H9 (cell line): ENCODE measurements at regions not wholly inside any gene's neighbourhood (a gene's known extent, or its start where the extent isn't known, plus 50 kb on each side); places are given as distances from the start of the nearest gene placed in this dataset.
A peak's percentile ranks its signal among the peaks of the same experiment; 100 is the strongest.

Source experiments
- DNase-seq: peaks from one replicate; pipeline ENCODE4 v3.0.0-alpha.2; 2017
- H2AFZ ChIP-seq: one replicate; pipeline ENCODE4 v1.6.1; 2013; ENCODE audit warnings: mild to moderate bottlenecking, low read length, control low read depth, moderate library complexity
- H2AK5ac ChIP-seq: 2 replicates; pipeline ENCODE4 v1.6.1; 2013; ENCODE audit warnings: low read length, control low read depth, mixed read lengths; ENCODE audit not compliant: insufficient read length
- H2BK120ac ChIP-seq: one replicate; pipeline ENCODE4 v1.6.1; 2013; ENCODE audit warnings: low read depth, mild to moderate bottlenecking, low read length, control low read depth, inconsistent platforms; ENCODE audit not compliant: poor library complexity, severe bottlenecking
- H2BK12ac ChIP-seq: 2 replicates; pipeline ENCODE4 v1.6.1; 2013; ENCODE audit warnings: low read length, control low read depth, mixed read lengths, low read depth; ENCODE audit not compliant: insufficient read length
- H2BK15ac ChIP-seq: 2 replicates; pipeline ENCODE4 v1.6.1; 2013; ENCODE audit warnings: low read depth, low read length, control low read depth
- H2BK20ac ChIP-seq: one replicate; pipeline ENCODE4 v1.6.1; 2013; ENCODE audit warnings: low read depth, mild to moderate bottlenecking, low read length, control low read depth, inconsistent platforms; ENCODE audit not compliant: poor library complexity, severe bottlenecking
- H2BK5ac ChIP-seq: 2 replicates; pipeline ENCODE4 v1.6.1; 2013; ENCODE audit warnings: low read length, control low read depth, mixed read lengths; ENCODE audit not compliant: insufficient read length
- H3K14ac ChIP-seq: 2 replicates; pipeline ENCODE4 v1.6.1; 2013; ENCODE audit warnings: low read length, control low read depth; ENCODE audit not compliant: insufficient read depth
- H3K18ac ChIP-seq: 2 replicates; pipeline ENCODE4 v1.6.1; 2013; ENCODE audit warnings: low read depth, mild to moderate bottlenecking, mixed read lengths, low read length, control low read depth; ENCODE audit not compliant: insufficient read length
- H3K23ac ChIP-seq: 2 replicates; pipeline ENCODE4 v1.6.1; 2013; ENCODE audit warnings: low read length, control low read depth, mixed read lengths, low read depth; ENCODE audit not compliant: insufficient read length
- H3K23me2 ChIP-seq: 2 replicates; pipeline ENCODE4 v1.6.1; 2013; ENCODE audit warnings: low read depth, mild to moderate bottlenecking, mixed read lengths, low read length, control low read depth; ENCODE audit not compliant: insufficient read length, poor library complexity, severe bottlenecking
- H3K27ac ChIP-seq: 2 replicates; pipeline ENCODE4 v1.5.1; 2013; ENCODE audit warnings: low read length, control low read depth, mixed read lengths, low read depth; ENCODE audit not compliant: insufficient read length
- H3K27me3 ChIP-seq: 2 replicates; pipeline ENCODE4 v1.6.1; 2013; ENCODE audit warnings: low read length, control low read depth, inconsistent platforms; ENCODE audit not compliant: insufficient read depth
- H3K4ac ChIP-seq: 2 replicates; pipeline ENCODE4 v1.6.1; 2013; ENCODE audit warnings: low read depth, mild to moderate bottlenecking, control low read depth, inconsistent platforms, low read length, moderate library complexity
- H3K4me1 ChIP-seq: 2 replicates; pipeline ENCODE4 v1.6.1; 2013; ENCODE audit warnings: low read length, control low read depth, inconsistent platforms; ENCODE audit not compliant: insufficient read depth
- H3K4me2 ChIP-seq: 2 replicates; pipeline ENCODE4 v1.6.1; 2013; ENCODE audit warnings: low read length, control low read depth, mixed read lengths; ENCODE audit not compliant: insufficient read length, insufficient read depth
- H3K56ac ChIP-seq: 2 replicates; pipeline ENCODE4 v1.6.1; 2013; ENCODE audit warnings: low read depth, mild to moderate bottlenecking, mixed read lengths, low read length, control low read depth; ENCODE audit not compliant: insufficient read length
- H3K79me1 ChIP-seq: 2 replicates; pipeline ENCODE4 v1.6.1; 2013; ENCODE audit warnings: low read depth, mild to moderate bottlenecking, moderate library complexity, low read length, control low read depth, inconsistent platforms; ENCODE audit not compliant: insufficient read depth, poor library complexity, severe bottlenecking
- H3K79me2 ChIP-seq: 2 replicates; pipeline ENCODE4 v1.6.1; 2013; ENCODE audit warnings: low read length, control low read depth, inconsistent platforms; ENCODE audit not compliant: insufficient read depth
- H3K9ac ChIP-seq: 2 replicates; pipeline ENCODE4 v1.6.1; 2013; ENCODE audit warnings: low read length, control low read depth, mixed read lengths; ENCODE audit not compliant: insufficient read length; ENCODE audit errors: extremely low read depth
- H3K9me3 ChIP-seq: one replicate; pipeline ENCODE4 v1.6.1; 2013; ENCODE audit warnings: low read depth, low read length, inconsistent platforms; ENCODE audit not compliant: control insufficient read depth
- H3T11ph ChIP-seq: one replicate; pipeline ENCODE4 v1.6.1; 2013; ENCODE audit warnings: mild to moderate bottlenecking, low read length, control low read depth, inconsistent platforms
- H4K20me1 ChIP-seq: one replicate; pipeline ENCODE4 v1.6.1; 2013; ENCODE audit not compliant: control insufficient read depth, insufficient read length, insufficient read depth
- H4K5ac ChIP-seq: 2 replicates; pipeline ENCODE4 v1.6.1; 2013; ENCODE audit warnings: low read depth, mild to moderate bottlenecking, mixed read lengths, low read length, control low read depth; ENCODE audit not compliant: insufficient read length
- H4K8ac ChIP-seq: replicated peaks from 2 replicates; pipeline ENCODE4 v1.6.1; 2013; ENCODE audit warnings: low read length, control low read depth, mixed read lengths, low read depth; ENCODE audit not compliant: insufficient read length
- H4K91ac ChIP-seq: 2 replicates; pipeline ENCODE4 v1.6.1; 2013; ENCODE audit warnings: low read depth, mild to moderate bottlenecking, moderate library complexity, mixed read lengths, low read length, control low read depth; ENCODE audit not compliant: insufficient read length
- H3K27ac Mint-ChIP-seq, 3 experiments: 2 replicates in 2 of 3; 3 replicates in 1 of 3; pipeline ENCODE4 v1.8.0; 2020 to 2021; ENCODE audit warnings: mixed read lengths in 3 of 3, mild to moderate bottlenecking in 1 of 3, moderate library complexity in 1 of 3
- H3K27me3 Mint-ChIP-seq: 2 replicates; pipeline ENCODE4 v1.8.0; 2021; ENCODE audit warnings: low read depth, mild to moderate bottlenecking, moderate library complexity, mixed read lengths
- H3K36me3 Mint-ChIP-seq, 3 experiments: 2 replicates in 2 of 3; 3 replicates in 1 of 3; pipeline ENCODE4 v1.8.0; 2020 to 2021; ENCODE audit warnings: low read depth in 3 of 3, mixed read lengths in 3 of 3; ENCODE audit not compliant: insufficient read depth in 1 of 3
- H3K4me1 Mint-ChIP-seq, 2 experiments: 2 replicates each; pipeline ENCODE4 v1.8.0; 2020; ENCODE audit warnings: mixed read lengths in 2 of 2
- H3K4me3 Mint-ChIP-seq, 2 experiments: 2 replicates in 1 of 2; 3 replicates in 1 of 2; pipeline ENCODE4 v1.8.0; 2020 to 2021; ENCODE audit warnings: mild to moderate bottlenecking in 2 of 2, mixed read lengths in 2 of 2, moderate library complexity in 1 of 2
- H3K9me3 Mint-ChIP-seq, 2 experiments: 2 replicates in 1 of 2; 3 replicates in 1 of 2; pipeline ENCODE4 v1.8.0; 2020; ENCODE audit warnings: mild to moderate bottlenecking in 2 of 2, mixed read lengths in 2 of 2, moderate library complexity in 1 of 2
- WGBS: extraction: QIAGEN DNeasy Blood & Tissue Kit; methylation state at CpG from one replicate; pipeline ENCODE4 v1.1.7; 2013; ENCODE audit warnings: missing lambda C conversion rate, low lambda C conversion rate, mixed read lengths; ENCODE audit not compliant: insufficient read length; ENCODE audit errors: extremely low coverage; 5-methylcytosine and 5-hydroxymethylcytosine counted together
- TF ChIP-seq, protein P1 (sequence below): fragments of 200-600 bp; sonication (generic); conservative IDR thresholded peaks from 3 replicates; pipeline ENCODE4 v1.8.0; 2021; ENCODE audit warnings: antibody characterized with exemption, mild to moderate bottlenecking

DNA sequence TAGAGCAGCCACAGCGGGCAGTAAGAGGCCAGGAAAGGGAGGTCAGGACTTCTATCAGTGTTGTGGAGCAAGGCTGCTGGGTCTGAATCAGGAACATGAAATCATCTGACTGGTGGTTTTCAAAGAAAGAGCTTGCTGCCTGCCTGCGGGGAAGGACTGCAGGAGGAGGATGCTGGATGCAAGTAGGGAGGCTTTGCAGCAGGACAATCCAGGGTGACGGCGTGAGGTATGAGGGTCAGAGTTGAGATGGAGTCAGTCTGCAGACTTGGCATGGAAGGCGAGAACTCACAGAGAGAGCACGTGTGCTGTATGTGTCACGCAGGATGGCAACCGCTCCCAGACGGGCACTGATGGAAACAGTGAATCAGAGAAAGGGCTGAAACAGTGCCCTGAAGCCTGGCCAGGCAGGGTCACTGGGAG lies 59.2 kb upstream of the CD93 start:
- H3K27ac ChIP-seq, result no peak overlapping the region
- H3K9ac ChIP-seq, result no peak overlapping the region
- H3K4me1 Mint-ChIP-seq, result peaks cover 3 to 8% of the 10 kb centered on the region in 2 experiments; a peak in 3 of 4 replicates
- H3K23me2 ChIP-seq, result no peaks in the 10 kb centered on the region
- TF ChIP-seq, protein P1, sequence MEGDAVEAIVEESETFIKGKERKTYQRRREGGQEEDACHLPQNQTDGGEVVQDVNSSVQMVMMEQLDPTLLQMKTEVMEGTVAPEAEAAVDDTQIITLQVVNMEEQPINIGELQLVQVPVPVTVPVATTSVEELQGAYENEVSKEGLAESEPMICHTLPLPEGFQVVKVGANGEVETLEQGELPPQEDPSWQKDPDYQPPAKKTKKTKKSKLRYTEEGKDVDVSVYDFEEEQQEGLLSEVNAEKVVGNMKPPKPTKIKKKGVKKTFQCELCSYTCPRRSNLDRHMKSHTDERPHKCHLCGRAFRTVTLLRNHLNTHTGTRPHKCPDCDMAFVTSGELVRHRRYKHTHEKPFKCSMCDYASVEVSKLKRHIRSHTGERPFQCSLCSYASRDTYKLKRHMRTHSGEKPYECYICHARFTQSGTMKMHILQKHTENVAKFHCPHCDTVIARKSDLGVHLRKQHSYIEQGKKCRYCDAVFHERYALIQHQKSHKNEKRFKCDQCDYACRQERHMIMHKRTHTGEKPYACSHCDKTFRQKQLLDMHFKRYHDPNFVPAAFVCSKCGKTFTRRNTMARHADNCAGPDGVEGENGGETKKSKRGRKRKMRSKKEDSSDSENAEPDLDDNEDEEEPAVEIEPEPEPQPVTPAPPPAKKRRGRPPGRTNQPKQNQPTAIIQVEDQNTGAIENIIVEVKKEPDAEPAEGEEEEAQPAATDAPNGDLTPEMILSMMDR, result no peak
- H4K20me1 ChIP-seq, result no peaks in the 10 kb centered on the region
- no peak overlapping the region for H2AK5ac ChIP-seq
- H3K56ac ChIP-seq, result no peak overlapping the region
- H2BK120ac ChIP-seq, result no peak overlapping the region
- H3K23ac ChIP-seq, result no peak overlapping the region
- peaks cover 4% of the 10 kb centered on the region for H3K27me3 Mint-ChIP-seq
- H3K79me2 ChIP-seq, result no peaks in the 10 kb centered on the region
- H3K27ac Mint-ChIP-seq, result peak overlapping the region in 1 of 3 experiments; percentile 54; a peak in 2 of 7 replicates
- no peak overlapping the region for H2AFZ ChIP-seq
- peaks cover 0 to 7% (median 2%) of the 10 kb centered on the region in 3 experiments; a peak in 3 of 7 replicates for H3K36me3 Mint-ChIP-seq
- H2BK15ac ChIP-seq, result no peak overlapping the region
- H3K4ac ChIP-seq, result no peak overlapping the region
- no peak overlapping the region for H2BK5ac ChIP-seq
- no peak overlapping the region for H3K14ac ChIP-seq
- no peak overlapping the region for H3K4me2 ChIP-seq
- H4K8ac ChIP-seq, result no peak overlapping the region
- H3K27me3 ChIP-seq, result no peaks in the 10 kb centered on the region
- no peak overlapping the region for H3K4me3 Mint-ChIP-seq
- H3T11ph ChIP-seq, result no peak overlapping the region
- no peak overlapping the region for H4K91ac ChIP-seq
- H3K9me3 Mint-ChIP-seq, result peaks cover 6 to 7% of the 10 kb centered on the region in 2 experiments; a peak in 4 of 5 replicates
- no peak for DNase-seq
- H3K9me3 ChIP-seq, result no peaks in the 10 kb centered on the region
- WGBS, result no CpG with 5 or more reads among the region's 9 CpGs
- H4K5ac ChIP-seq, result no peak overlapping the region
- no peak overlapping the region for H2BK12ac ChIP-seq
- H3K18ac ChIP-seq, result no peak overlapping the region
- H3K79me1 ChIP-seq, result no peaks in the 10 kb centered on the region
- no peak overlapping the region for H2BK20ac ChIP-seq
- no peaks in the 10 kb centered on the region for H3K4me1 ChIP-seq
